Dendritic cell treated with granulocyte-macrophage colony-stimulating factor and Interleukin-4, amounts not matched to agents 40 ng/mL and 50 ng/mL, for 4 days (primary cell): ENCODE measurements at regions not wholly inside any gene's neighbourhood (a gene's known extent, or its start where the extent isn't known, plus 50 kb on each side); places are given as distances from the start of the nearest gene placed in this dataset.
"Not testable (repeated sequence)": the region's sequence is repeated elsewhere in the genome, so short reads cannot be mapped to it uniquely, and the experiment has no call there.

Source experiments
- H3K27ac Mint-ChIP-seq: one replicate; pipeline ENCODE4 v1.8.0; 2022; ENCODE audit warnings: mild to moderate bottlenecking, mixed read lengths
- H3K27me3 Mint-ChIP-seq: one replicate; pipeline ENCODE4 v1.8.0; 2022; ENCODE audit warnings: mild to moderate bottlenecking, mixed read lengths
- H3K36me3 Mint-ChIP-seq: one replicate; pipeline ENCODE4 v1.8.0; 2022; ENCODE audit warnings: low read depth, mixed read lengths
- H3K4me1 Mint-ChIP-seq: one replicate; pipeline ENCODE4 v1.8.0; 2022; ENCODE audit warnings: low read depth, mixed read lengths
- H3K4me3 Mint-ChIP-seq: one replicate; pipeline ENCODE4 v1.8.0; 2022; ENCODE audit warnings: mild to moderate bottlenecking, moderate library complexity, mixed read lengths
- H3K9me3 Mint-ChIP-seq: one replicate; pipeline ENCODE4 v1.8.0; 2022; ENCODE audit warnings: mixed read lengths
- intact Hi-C: fragments of 100-400 bp; cut with micrococcal nuclease; formaldehyde crosslinking; loops from one replicate; pipeline ENCODE4 v1.15.0; 2022

- Mint-ChIP-seq H3K9me3 (no peaks in the 10 kb centered on the region), H3K27me3 (no peaks in the 10 kb centered on the region), H3K4me3 (no peak overlapping the region), H3K4me1 (no peaks in the 10 kb centered on the region), H3K27ac (no peak overlapping the region), H3K36me3 (no peaks in the 10 kb centered on the region)
- intact Hi-C loops: no loop called here
These were observed 591.4 kb upstream of the GNPDA2 start for GRCh38 chr4:45317739-45318138.

- no peaks in the 10 kb centered on the region for H3K4me1 Mint-ChIP-seq
- no peaks in the 10 kb centered on the region for H3K36me3 Mint-ChIP-seq
- intact Hi-C loops: no loop called here
- no peaks in the 10 kb centered on the region for H3K27me3 Mint-ChIP-seq
- no peak overlapping the region for H3K4me3 Mint-ChIP-seq
- no peaks in the 10 kb centered on the region for H3K9me3 Mint-ChIP-seq
- H3K27ac Mint-ChIP-seq: no peak overlapping the region
These were observed 590.9 kb upstream of the GNPDA2 start for GRCh38 chr4:45317276-45317675.

GRCh38 chr4:45316257-45316656 is 589.9 kb upstream of the GNPDA2 start:
- no peaks in the 10 kb centered on the region for H3K27me3 Mint-ChIP-seq
- intact Hi-C loops: no loop called here
- H3K36me3 Mint-ChIP-seq: no peaks in the 10 kb centered on the region
- no peak overlapping the region for H3K27ac Mint-ChIP-seq
- H3K9me3 Mint-ChIP-seq: no peaks in the 10 kb centered on the region
- no peaks in the 10 kb centered on the region for H3K4me1 Mint-ChIP-seq
- H3K4me3 Mint-ChIP-seq: no peak overlapping the region

- intact Hi-C loops: no loop called here
- Mint-ChIP-seq H3K27me3 (no peaks in the 10 kb centered on the region), H3K27ac (no peak overlapping the region), H3K4me3 (no peak overlapping the region), H3K36me3 (no peaks in the 10 kb centered on the region), H3K9me3 (no peaks in the 10 kb centered on the region), H3K4me1 (no peaks in the 10 kb centered on the region)
These were observed 576.5 kb upstream of the GNPDA2 start for GRCh38 chr4:45302828-45303227.

GRCh38 chr4:45294464-45294863 is 568.1 kb upstream of the GNPDA2 start:
- Mint-ChIP-seq H3K27ac (no peak overlapping the region), H3K9me3 (peaks cover 39% of the 10 kb centered on the region), H3K4me3 (no peak overlapping the region), H3K4me1 (no peaks in the 10 kb centered on the region), H3K36me3 (no peaks in the 10 kb centered on the region), H3K27me3 (no peaks in the 10 kb centered on the region)
- intact Hi-C loops: no loop called here

- no peak overlapping the region for H3K4me3 Mint-ChIP-seq
- intact Hi-C loops: no loop called here
- no peaks in the 10 kb centered on the region for H3K4me1 Mint-ChIP-seq
- H3K9me3 Mint-ChIP-seq: peaks cover 39% of the 10 kb centered on the region
- H3K27ac Mint-ChIP-seq: no peak overlapping the region
- no peaks in the 10 kb centered on the region for H3K27me3 Mint-ChIP-seq
- H3K36me3 Mint-ChIP-seq: no peaks in the 10 kb centered on the region
These were observed 567.0 kb upstream of the GNPDA2 start for GRCh38 chr4:45293335-45293734.

- H3K27me3 Mint-ChIP-seq: no peaks in the 10 kb centered on the region
- no peak overlapping the region for H3K4me3 Mint-ChIP-seq
- H3K4me1 Mint-ChIP-seq: no peaks in the 10 kb centered on the region
- H3K27ac Mint-ChIP-seq: no peak overlapping the region
- intact Hi-C loops: no loop called here
- H3K9me3 Mint-ChIP-seq: peaks cover 39% of the 10 kb centered on the region
- H3K36me3 Mint-ChIP-seq: no peaks in the 10 kb centered on the region
These were observed 566.5 kb upstream of the GNPDA2 start for GRCh38 chr4:45292844-45293243.

GRCh38 chr4:45284400-45285085 is 558.2 kb upstream of the GNPDA2 start:
- Mint-ChIP-seq H3K4me3 (no peak overlapping the region), H3K9me3 (no peaks in the 10 kb centered on the region), H3K4me1 (no peaks in the 10 kb centered on the region), H3K27me3 (no peaks in the 10 kb centered on the region), H3K36me3 (no peaks in the 10 kb centered on the region), H3K27ac (no peak overlapping the region)
- intact Hi-C loops: no loop called here

GRCh38 chr4:45283352-45283751 is 557.0 kb upstream of the GNPDA2 start:
- H3K27ac Mint-ChIP-seq: no peak overlapping the region
- intact Hi-C loops: no loop called here
- no peaks in the 10 kb centered on the region for H3K4me1 Mint-ChIP-seq
- H3K27me3 Mint-ChIP-seq: no peaks in the 10 kb centered on the region
- H3K9me3 Mint-ChIP-seq: no peaks in the 10 kb centered on the region
- H3K36me3 Mint-ChIP-seq: no peaks in the 10 kb centered on the region
- H3K4me3 Mint-ChIP-seq: no peak overlapping the region

GRCh38 chr4:45280121-45280520 is 553.8 kb upstream of the GNPDA2 start:
- Mint-ChIP-seq H3K4me3 (no peak overlapping the region), H3K4me1 (no peaks in the 10 kb centered on the region), H3K27ac (no peak overlapping the region), H3K27me3 (no peaks in the 10 kb centered on the region), H3K36me3 (no peaks in the 10 kb centered on the region), H3K9me3 (no peaks in the 10 kb centered on the region)
- intact Hi-C loops: no loop called here

GRCh38 chr4:45275862-45276261 is 549.5 kb upstream of the GNPDA2 start:
- H3K4me1 Mint-ChIP-seq: no peaks in the 10 kb centered on the region
- no peaks in the 10 kb centered on the region for H3K36me3 Mint-ChIP-seq
- no peak overlapping the region for H3K4me3 Mint-ChIP-seq
- peaks cover 9% of the 10 kb centered on the region for H3K9me3 Mint-ChIP-seq
- no peaks in the 10 kb centered on the region for H3K27me3 Mint-ChIP-seq
- no peak overlapping the region for H3K27ac Mint-ChIP-seq
- intact Hi-C loops: no loop called here

- H3K4me1 Mint-ChIP-seq, H3K27me3 Mint-ChIP-seq, H3K4me3 Mint-ChIP-seq, H3K36me3 Mint-ChIP-seq, intact Hi-C loops, H3K27ac Mint-ChIP-seq: not testable (repeated sequence)
- peaks cover 18% of the 10 kb centered on the region for H3K9me3 Mint-ChIP-seq
These were observed 521.8 kb upstream of the GNPDA2 start for GRCh38 chr4:45248106-45248505.

- no peaks in the 10 kb centered on the region for H3K4me1 Mint-ChIP-seq
- H3K4me3 Mint-ChIP-seq: no peak overlapping the region
- intact Hi-C loops: no loop called here
- H3K27ac Mint-ChIP-seq: no peak overlapping the region
- H3K36me3 Mint-ChIP-seq: no peaks in the 10 kb centered on the region
- H3K27me3 Mint-ChIP-seq: no peaks in the 10 kb centered on the region
- H3K9me3 Mint-ChIP-seq: peaks cover 10% of the 10 kb centered on the region
These were observed 515.6 kb upstream of the GNPDA2 start for GRCh38 chr4:45241976-45242375.

GRCh38 chr4:45229206-45229605 is 502.9 kb upstream of the GNPDA2 start:
- Mint-ChIP-seq H3K9me3 (peaks cover 7% of the 10 kb centered on the region), H3K27me3 (no peaks in the 10 kb centered on the region), H3K4me3 (no peak overlapping the region), H3K36me3 (no peaks in the 10 kb centered on the region), H3K4me1 (no peaks in the 10 kb centered on the region), H3K27ac (no peak overlapping the region)
- intact Hi-C loops: no loop called here

GRCh38 chr4:45215976-45216542 is 489.7 kb upstream of the GNPDA2 start:
- peaks cover 9% of the 10 kb centered on the region for H3K9me3 Mint-ChIP-seq
- intact Hi-C loops: no loop called here
- H3K27me3 Mint-ChIP-seq: no peaks in the 10 kb centered on the region
- H3K4me3 Mint-ChIP-seq: no peak overlapping the region
- H3K36me3 Mint-ChIP-seq: no peaks in the 10 kb centered on the region
- H3K27ac Mint-ChIP-seq: no peak overlapping the region
- no peaks in the 10 kb centered on the region for H3K4me1 Mint-ChIP-seq
